A549 (cell line): ENCODE measurements at regions not wholly inside any gene's neighbourhood (a gene's known extent, or its start where the extent isn't known, plus 50 kb on each side); places are given as distances from the start of the nearest gene placed in this dataset.

Experiments used
- BHLHE40 ChIP-seq: IDR thresholded peaks from 2 replicates; pipeline ENCODE4 v1.6.1; 2012; ENCODE audit warnings: low read depth, low read length, inconsistent platforms
- CEBPB ChIP-seq, 2 experiments: fragments of >200 bp in 1 of 2; sonication (Bioruptor Twin) in 1 of 2; formaldehyde crosslinking in 1 of 2; IDR thresholded peaks; 2 replicates each; pipeline ENCODE4 v1.6.1; 2012 to 2016
- CHD2 ChIP-seq: fragments of 150-350 bp; IDR thresholded peaks from 2 replicates; pipeline ENCODE4 v1.6.1; 2014; ENCODE audit warnings: low read length; ENCODE audit not compliant: partially characterized antibody
- CHD4 ChIP-seq: fragments of 200-600 bp; sonication (generic); IDR thresholded peaks from 2 replicates; pipeline ENCODE4 v1.6.1; 2016; ENCODE audit warnings: antibody characterized with exemption, mild to moderate bottlenecking, borderline replicate concordance
- EHF ChIP-seq: fragments of 250-450 bp; sonication (Bioruptor Pico); IDR thresholded peaks from 2 replicates; pipeline ENCODE4 v1.5.0; 2020; ENCODE audit warnings: mild to moderate bottlenecking
- EHMT2 ChIP-seq: fragments of 200-600 bp; sonication (generic); IDR thresholded peaks from 2 replicates; pipeline ENCODE4 v1.6.1; 2016; ENCODE audit warnings: antibody characterized with exemption, low read depth, mild to moderate bottlenecking, moderate library complexity
- EP300 ChIP-seq, 2 experiments: fragments of >200 bp; sonication (Bioruptor Twin); formaldehyde crosslinking; IDR thresholded peaks; 2 replicates in 1 of 2; 3 replicates in 1 of 2; pipeline ENCODE4 v1.6.1; 2016 to 2017
- ESRRA ChIP-seq: fragments of 150-350 bp; IDR thresholded peaks from 2 replicates; pipeline ENCODE4 v1.6.1; 2014; ENCODE audit warnings: mild to moderate bottlenecking, low read length, borderline replicate concordance
- FOSL2 ChIP-seq, 2 experiments: fragments of 450-650 bp in 1 of 2; fragments of >200 bp in 1 of 2; sonication (Bioruptor Twin) in 1 of 2; formaldehyde crosslinking; IDR thresholded peaks; 2 replicates each; pipeline versions ENCODE4 v1.5.0 to v1.6.1; 2016 to 2020; ENCODE audit warnings: mild to moderate bottlenecking in 1 of 2, moderate library complexity in 1 of 2
- GATA3 ChIP-seq: IDR thresholded peaks from 2 replicates; pipeline ENCODE4 v1.6.1; 2012; ENCODE audit warnings: borderline replicate concordance
- HOXB13 ChIP-seq: fragments of 250-450 bp; sonication (Bioruptor Pico); IDR thresholded peaks from 2 replicates; pipeline ENCODE4 v1.5.0; 2020; ENCODE audit warnings: low read depth, mild to moderate bottlenecking, moderate library complexity
- HOXB5 ChIP-seq: fragments of 250-450 bp; sonication (Bioruptor Pico); IDR thresholded peaks from 2 replicates; pipeline ENCODE4 v1.5.0; 2020; ENCODE audit warnings: mild to moderate bottlenecking, moderate library complexity
- JUN ChIP-seq, 2 experiments: fragments of >200 bp; sonication (Bioruptor Twin); formaldehyde crosslinking; IDR thresholded peaks; 2 replicates in 1 of 2; 3 replicates in 1 of 2; pipeline ENCODE4 v1.6.1; 2016 to 2017
- KDM1A ChIP-seq: fragments of 200-600 bp; sonication (generic); IDR thresholded peaks from 2 replicates; pipeline ENCODE4 v1.6.1; 2016; ENCODE audit warnings: low read depth, mild to moderate bottlenecking
- KDM5A ChIP-seq: fragments of 200-600 bp; sonication (generic); IDR thresholded peaks from 2 replicates; pipeline ENCODE4 v1.6.1; 2016; ENCODE audit warnings: antibody characterized with exemption, mild to moderate bottlenecking
- MAFK ChIP-seq: fragments of 450-650 bp; IDR thresholded peaks from 2 replicates; pipeline ENCODE4 v1.6.1; 2014; ENCODE audit not compliant: partially characterized antibody
- MAZ ChIP-seq: fragments of 150-350 bp; IDR thresholded peaks from 2 replicates; pipeline ENCODE4 v1.6.1; 2014; ENCODE audit warnings: antibody characterized with exemption, low read depth, low read length, borderline replicate concordance
- NFE2L2 ChIP-seq: fragments of 150-350 bp; conservative IDR thresholded peaks from 2 replicates; pipeline ENCODE4 v1.6.1; 2014; ENCODE audit warnings: low read length
- PHF8 ChIP-seq: fragments of 200-600 bp; sonication (generic); IDR thresholded peaks from 2 replicates; pipeline ENCODE4 v1.6.1; 2016; ENCODE audit warnings: low read depth, mild to moderate bottlenecking, antibody characterized with exemption, moderate library complexity, borderline replicate concordance
- POLR2AphosphoS2 ChIP-seq: conservative IDR thresholded peaks from 2 replicates; pipeline ENCODE4 v1.6.1; 2012; ENCODE audit warnings: low read length, improper control_type of control experiment, inconsistent platforms
- RAD21 ChIP-seq, 2 experiments: fragments of >200 bp in 1 of 2; sonication (Bioruptor Twin) in 1 of 2; formaldehyde crosslinking in 1 of 2; IDR thresholded peaks in 1 of 2; conservative IDR thresholded peaks in 1 of 2; 2 replicates in 1 of 2; 3 replicates in 1 of 2; pipeline ENCODE4 v1.6.1; 2012 to 2018; ENCODE audit warnings: inconsistent platforms in 1 of 2
- RCOR1 ChIP-seq: fragments of 150-350 bp; IDR thresholded peaks from 2 replicates; pipeline ENCODE4 v1.6.1; 2014; ENCODE audit warnings: antibody characterized with exemption, low read length, low read depth
- RNF2 ChIP-seq: fragments of 200-600 bp; sonication (generic); IDR thresholded peaks from 2 replicates; pipeline ENCODE4 v1.6.1; 2016; ENCODE audit warnings: low read depth, mild to moderate bottlenecking, antibody characterized with exemption, moderate library complexity, borderline replicate concordance
- SMC3 ChIP-seq: fragments of >200 bp; sonication (Bioruptor Twin); formaldehyde crosslinking; IDR thresholded peaks from 3 replicates; pipeline ENCODE4 v1.6.1; 2018; ENCODE audit warnings: inconsistent platforms
- TFCP2L1 ChIP-seq: fragments of 250-450 bp; sonication (Bioruptor Pico); IDR thresholded peaks from 2 replicates; pipeline ENCODE4 v1.5.0; 2021; ENCODE audit warnings: mild to moderate bottlenecking
- TP53 ChIP-seq: fragments of 250-450 bp; sonication (Bioruptor Pico); IDR thresholded peaks from 2 replicates; pipeline ENCODE4 v1.5.0; 2021; ENCODE audit warnings: mild to moderate bottlenecking, moderate library complexity
- ZC3H11A ChIP-seq: fragments of 450-650 bp; IDR thresholded peaks from 2 replicates; pipeline ENCODE4 v1.6.1; 2014; ENCODE audit warnings: antibody characterized with exemption, mild to moderate bottlenecking
- ZFP36 ChIP-seq: fragments of 450-650 bp; IDR thresholded peaks from 2 replicates; pipeline ENCODE4 v1.6.1; 2014; ENCODE audit warnings: borderline replicate concordance; ENCODE audit not compliant: partially characterized antibody
- ZNF302 ChIP-seq: fragments of 250-450 bp; sonication (Bioruptor Pico); IDR thresholded peaks from 2 replicates; pipeline ENCODE4 v1.9.0; 2021; ENCODE audit warnings: inconsistent platforms, mild to moderate bottlenecking, moderate library complexity
- TF ChIP-seq, protein P1 (sequence below): IDR thresholded peaks from 2 replicates; pipeline ENCODE4 v1.6.1; 2012
- TF ChIP-seq, protein P2 (sequence below): fragments of >200 bp; sonication (Bioruptor Twin); formaldehyde crosslinking; IDR thresholded peaks from 2 replicates; pipeline ENCODE4 v1.6.1; 2016
- TF ChIP-seq, protein P3 (sequence below): fragments of 150-350 bp; IDR thresholded peaks from 2 replicates; pipeline ENCODE4 v1.6.1; 2014; ENCODE audit warnings: low read depth, mild to moderate bottlenecking, low read length
- TF ChIP-seq, protein P4 (sequence below): fragments of 450-650 bp; IDR thresholded peaks from 2 replicates; pipeline ENCODE4 v1.6.1; 2014; ENCODE audit warnings: antibody characterized with exemption
- TF ChIP-seq, protein P5 (sequence below): fragments of 250-450 bp; sonication (Bioruptor Pico); IDR thresholded peaks from 2 replicates; pipeline ENCODE4 v1.5.0; 2021; ENCODE audit warnings: mild to moderate bottlenecking, moderate library complexity, borderline replicate concordance

DNA sequence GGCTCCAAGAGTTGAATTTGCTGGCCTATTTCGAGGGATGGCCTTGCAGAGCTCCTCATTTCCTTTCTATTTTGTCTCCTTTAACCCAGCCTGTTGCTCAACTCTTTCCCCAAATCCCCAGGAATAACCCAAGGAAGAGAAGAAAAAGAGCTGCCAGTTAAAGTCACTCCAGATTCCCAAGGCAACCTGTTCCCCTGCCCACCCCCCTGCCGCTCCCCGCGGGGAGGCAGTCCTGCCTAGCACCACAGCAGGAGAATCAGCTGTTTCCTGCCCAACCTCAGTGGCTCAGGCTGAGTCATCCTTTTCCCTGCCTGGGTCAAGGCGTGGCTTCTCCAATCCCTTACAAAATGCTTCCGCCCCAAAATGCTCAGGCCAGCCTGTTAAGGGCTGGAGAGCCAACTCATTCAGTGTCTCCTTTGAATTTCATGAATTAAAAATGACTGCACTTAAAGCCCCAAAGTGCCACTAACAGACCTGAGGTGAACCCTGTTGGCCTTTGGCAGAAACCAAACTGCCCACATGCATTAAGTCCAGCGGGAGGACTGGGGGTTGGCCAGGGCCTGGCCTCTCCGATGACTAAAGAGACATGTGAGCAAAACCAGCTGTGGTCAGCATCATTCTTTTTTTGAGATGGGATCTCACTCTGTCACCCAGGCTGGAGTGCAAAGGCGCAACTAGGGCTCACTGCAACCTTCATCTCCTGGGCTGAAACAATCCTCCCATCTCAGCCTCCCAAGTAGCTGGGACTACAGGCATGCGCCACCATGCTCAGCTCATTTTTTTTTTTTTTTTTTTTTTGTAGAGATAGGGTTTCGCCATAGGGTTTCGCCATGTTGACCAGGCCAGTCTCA lies 83.2 kb upstream of the KIF5B start (continued):
- TF ChIP-seq ZNF302 (no peak), EP300 (IDR thresholded peaks at IDR 0.05) (no peak), RNF2 (no peak), RCOR1 (no peak), KDM5A (no peak), HOXB5 (CRISPR knock-in tag) (no peak), MAZ (no peak), JUN (IDR thresholded peaks at IDR 0.05) (0 out of 5 replicates have a peak, but pooled peaks have one; percentile 17 to 26), TFCP2L1 (CRISPR knock-in tag) (no peak), CHD2 (no peak), POLR2AphosphoS2 (no peak), FOSL2 (IDR thresholded peaks at IDR 0.05) (peak; percentile 60; the same call in 1 of the 2 replicates), FOSL2 (CRISPR knock-in tag; IDR thresholded peaks at IDR 0.05) (peak; percentile 90), ESRRA (no peak), EHMT2 (no peak), HOXB13 (CRISPR knock-in tag) (no peak), TP53 (CRISPR knock-in tag) (no peak), ZFP36 (no peak), PHF8 (no peak), EHF (CRISPR knock-in tag) (no peak), CHD4 (no peak), CEBPB (IDR thresholded peaks at IDR 0.05) (peak in 1 of 2 experiments; percentile 48; a peak in 1 of 4 replicates), KDM1A (no peak), NFE2L2 (0 out of 2 replicates have a peak, but pooled peaks have one; percentile 23), BHLHE40 (no peak), RAD21 (conservative IDR thresholded peaks at IDR 0.05 in 1 of 2, IDR thresholded peaks at IDR 0.05 in 1 of 2) (peak; percentile 37 to 45), ZC3H11A (no peak), MAFK (peak; percentile 78), GATA3 (peak; percentile 26; the same call in 1 of the 2 replicates), SMC3 (peak; percentile 25; the same call in 2 of the 3 replicates)
- TF ChIP-seq, protein P1, sequence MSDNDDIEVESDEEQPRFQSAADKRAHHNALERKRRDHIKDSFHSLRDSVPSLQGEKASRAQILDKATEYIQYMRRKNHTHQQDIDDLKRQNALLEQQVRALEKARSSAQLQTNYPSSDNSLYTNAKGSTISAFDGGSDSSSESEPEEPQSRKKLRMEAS, result peak; percentile 57; the same call in 1 of the 2 replicates
- TF ChIP-seq, protein P2, sequence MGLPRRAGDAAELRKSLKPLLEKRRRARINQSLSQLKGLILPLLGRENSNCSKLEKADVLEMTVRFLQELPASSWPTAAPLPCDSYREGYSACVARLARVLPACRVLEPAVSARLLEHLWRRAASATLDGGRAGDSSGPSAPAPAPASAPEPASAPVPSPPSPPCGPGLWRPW, result no peak
- TF ChIP-seq, protein P3, sequence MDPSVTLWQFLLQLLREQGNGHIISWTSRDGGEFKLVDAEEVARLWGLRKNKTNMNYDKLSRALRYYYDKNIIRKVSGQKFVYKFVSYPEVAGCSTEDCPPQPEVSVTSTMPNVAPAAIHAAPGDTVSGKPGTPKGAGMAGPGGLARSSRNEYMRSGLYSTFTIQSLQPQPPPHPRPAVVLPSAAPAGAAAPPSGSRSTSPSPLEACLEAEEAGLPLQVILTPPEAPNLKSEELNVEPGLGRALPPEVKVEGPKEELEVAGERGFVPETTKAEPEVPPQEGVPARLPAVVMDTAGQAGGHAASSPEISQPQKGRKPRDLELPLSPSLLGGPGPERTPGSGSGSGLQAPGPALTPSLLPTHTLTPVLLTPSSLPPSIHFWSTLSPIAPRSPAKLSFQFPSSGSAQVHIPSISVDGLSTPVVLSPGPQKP, result no peak
- TF ChIP-seq, protein P4, sequence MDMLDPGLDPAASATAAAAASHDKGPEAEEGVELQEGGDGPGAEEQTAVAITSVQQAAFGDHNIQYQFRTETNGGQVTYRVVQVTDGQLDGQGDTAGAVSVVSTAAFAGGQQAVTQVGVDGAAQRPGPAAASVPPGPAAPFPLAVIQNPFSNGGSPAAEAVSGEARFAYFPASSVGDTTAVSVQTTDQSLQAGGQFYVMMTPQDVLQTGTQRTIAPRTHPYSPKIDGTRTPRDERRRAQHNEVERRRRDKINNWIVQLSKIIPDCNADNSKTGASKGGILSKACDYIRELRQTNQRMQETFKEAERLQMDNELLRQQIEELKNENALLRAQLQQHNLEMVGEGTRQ, result no peak
- TF ChIP-seq, protein P5, sequence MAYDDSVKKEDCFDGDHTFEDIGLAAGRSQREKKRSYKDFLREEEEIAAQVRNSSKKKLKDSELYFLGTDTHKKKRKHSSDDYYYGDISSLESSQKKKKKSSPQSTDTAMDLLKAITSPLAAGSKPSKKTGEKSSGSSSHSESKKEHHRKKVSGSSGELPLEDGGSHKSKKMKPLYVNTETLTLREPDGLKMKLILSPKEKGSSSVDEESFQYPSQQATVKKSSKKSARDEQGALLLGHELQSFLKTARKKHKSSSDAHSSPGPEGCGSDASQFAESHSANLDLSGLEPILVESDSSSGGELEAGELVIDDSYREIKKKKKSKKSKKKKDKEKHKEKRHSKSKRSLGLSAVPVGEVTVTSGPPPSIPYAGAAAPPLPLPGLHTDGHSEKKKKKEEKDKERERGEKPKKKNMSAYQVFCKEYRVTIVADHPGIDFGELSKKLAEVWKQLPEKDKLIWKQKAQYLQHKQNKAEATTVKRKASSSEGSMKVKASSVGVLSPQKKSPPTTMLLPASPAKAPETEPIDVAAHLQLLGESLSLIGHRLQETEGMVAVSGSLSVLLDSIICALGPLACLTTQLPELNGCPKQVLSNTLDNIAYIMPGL (CRISPR knock-in tag), result no peak
